ENCODE measurements at regions not wholly inside any gene's neighbourhood (a gene's known extent, or its start where the extent isn't known, plus 50 kb on each side); places are given as distances from the start of the nearest gene placed in this dataset.

DNA sequence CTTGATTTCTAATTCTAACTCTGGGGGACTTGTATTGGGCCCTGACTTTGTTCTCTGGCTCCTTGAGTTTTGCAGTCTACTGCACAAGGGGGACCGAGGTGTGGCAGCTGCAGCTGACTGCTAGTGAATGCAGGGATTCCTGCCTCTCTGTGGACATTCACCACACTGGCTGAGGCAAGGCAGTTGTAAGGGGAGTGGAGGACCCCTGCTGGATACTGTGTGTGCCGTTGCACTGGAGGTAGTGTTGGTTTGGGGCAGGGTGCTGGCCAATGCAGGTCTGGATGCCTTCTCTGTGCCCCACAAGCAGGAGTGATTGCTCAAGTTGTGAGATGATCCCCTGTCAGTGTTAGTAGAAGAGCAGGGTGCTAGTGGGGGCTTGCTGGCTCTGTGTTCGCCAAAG, 626.1 kb downstream of the SQOR start:
- TF ChIP-seq POLR2A (IDR thresholded peaks at IDR 0.05), result no peak
- TF ChIP-seq, protein P1, sequence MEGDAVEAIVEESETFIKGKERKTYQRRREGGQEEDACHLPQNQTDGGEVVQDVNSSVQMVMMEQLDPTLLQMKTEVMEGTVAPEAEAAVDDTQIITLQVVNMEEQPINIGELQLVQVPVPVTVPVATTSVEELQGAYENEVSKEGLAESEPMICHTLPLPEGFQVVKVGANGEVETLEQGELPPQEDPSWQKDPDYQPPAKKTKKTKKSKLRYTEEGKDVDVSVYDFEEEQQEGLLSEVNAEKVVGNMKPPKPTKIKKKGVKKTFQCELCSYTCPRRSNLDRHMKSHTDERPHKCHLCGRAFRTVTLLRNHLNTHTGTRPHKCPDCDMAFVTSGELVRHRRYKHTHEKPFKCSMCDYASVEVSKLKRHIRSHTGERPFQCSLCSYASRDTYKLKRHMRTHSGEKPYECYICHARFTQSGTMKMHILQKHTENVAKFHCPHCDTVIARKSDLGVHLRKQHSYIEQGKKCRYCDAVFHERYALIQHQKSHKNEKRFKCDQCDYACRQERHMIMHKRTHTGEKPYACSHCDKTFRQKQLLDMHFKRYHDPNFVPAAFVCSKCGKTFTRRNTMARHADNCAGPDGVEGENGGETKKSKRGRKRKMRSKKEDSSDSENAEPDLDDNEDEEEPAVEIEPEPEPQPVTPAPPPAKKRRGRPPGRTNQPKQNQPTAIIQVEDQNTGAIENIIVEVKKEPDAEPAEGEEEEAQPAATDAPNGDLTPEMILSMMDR (IDR thresholded peaks at IDR 0.05), result no peak
- TF ChIP-seq EP300 (IDR thresholded peaks at IDR 0.05), result no peak
